Kidney (tissue), 13 donors: ENCODE measurements at regions not wholly inside any gene's neighbourhood (a gene's known extent, or its start where the extent isn't known, plus 50 kb on each side); places are given as distances from the start of the nearest gene placed in this dataset.

Experiments used
- DNase-seq, 5 donors: peaks; one replicate each; pipeline ENCODE4 v3.0.0-alpha.2; 2013 to 2020
- FAIRE-seq: peaks from 2 replicates; lab custom pipeline; 2012; peaks lifted over from hg19 to GRCh38; lab: Jason Lieb, UNC
- H3K27ac ChIP-seq, 2 donors: one replicate each; pipeline ENCODE4 v1.7.0; 2013; ENCODE audit warnings: low read depth in 2 of 2, low read length in 2 of 2, inconsistent platforms in 1 of 2
- H3K27me3 ChIP-seq: one replicate; pipeline ENCODE4 v1.7.1; 2013; ENCODE audit warnings: low read length, inconsistent platforms; ENCODE audit not compliant: control insufficient read depth, insufficient read depth
- H3K36me3 ChIP-seq, 3 donors: one replicate each; pipeline versions ENCODE4 v1.7.0 to v1.7.1; 2013; ENCODE audit warnings: low read length in 3 of 3, control low read depth in 1 of 3, inconsistent platforms in 1 of 3; ENCODE audit not compliant: insufficient read depth in 3 of 3, control insufficient read depth in 2 of 3
- H3K4me1 ChIP-seq, 3 donors: one replicate each; pipeline versions ENCODE4 v1.7.0 to v1.7.1; 2013; ENCODE audit warnings: low read length in 3 of 3, inconsistent platforms in 1 of 3, low read depth in 1 of 3; ENCODE audit not compliant: control insufficient read depth in 2 of 3, insufficient read depth in 2 of 3
- H3K4me3 ChIP-seq, 3 donors: one replicate each; pipeline versions ENCODE4 v1.7.0 to v1.8.1; 2013; ENCODE audit warnings: low read length in 3 of 3, control low read depth in 1 of 3, inconsistent platforms in 1 of 3
- H3K9ac ChIP-seq, 3 donors: one replicate each; pipeline versions ENCODE4 v1.7.0 to v1.7.1; 2013; ENCODE audit warnings: low read length in 3 of 3, control low read depth in 1 of 3, inconsistent platforms in 1 of 3
- H3K9me3 ChIP-seq, 3 donors: one replicate each; pipeline versions ENCODE4 v1.7.0 to v1.7.1; 2013; ENCODE audit warnings: low read length in 3 of 3, control low read depth in 1 of 3, inconsistent platforms in 1 of 3; ENCODE audit not compliant: control insufficient read depth in 2 of 3, insufficient read depth in 1 of 3
- intact Hi-C: fragments of 100-400 bp; cut with DNase I; formaldehyde crosslinking; loops from one replicate; pipeline ENCODE4 v1.11.1; 2022
- TF ChIP-seq, protein P1 (sequence below): IDR thresholded peaks from 3 replicates; pipeline ENCODE4 v1.5.1; 2012; ENCODE audit warnings: mild to moderate bottlenecking, moderate library complexity, borderline replicate concordance; ENCODE audit not compliant: insufficient read depth; ENCODE audit errors: extremely low read depth
- donor health status: control.
- donor health status: control.
- donor health status: control.
- donor health status: control.
- donor health status: control.
- donor health status: DM: yes; HTN: yes; CAD: no.
- donor health status: Normal renal cell carcinoma (clear cell type).

DNA sequence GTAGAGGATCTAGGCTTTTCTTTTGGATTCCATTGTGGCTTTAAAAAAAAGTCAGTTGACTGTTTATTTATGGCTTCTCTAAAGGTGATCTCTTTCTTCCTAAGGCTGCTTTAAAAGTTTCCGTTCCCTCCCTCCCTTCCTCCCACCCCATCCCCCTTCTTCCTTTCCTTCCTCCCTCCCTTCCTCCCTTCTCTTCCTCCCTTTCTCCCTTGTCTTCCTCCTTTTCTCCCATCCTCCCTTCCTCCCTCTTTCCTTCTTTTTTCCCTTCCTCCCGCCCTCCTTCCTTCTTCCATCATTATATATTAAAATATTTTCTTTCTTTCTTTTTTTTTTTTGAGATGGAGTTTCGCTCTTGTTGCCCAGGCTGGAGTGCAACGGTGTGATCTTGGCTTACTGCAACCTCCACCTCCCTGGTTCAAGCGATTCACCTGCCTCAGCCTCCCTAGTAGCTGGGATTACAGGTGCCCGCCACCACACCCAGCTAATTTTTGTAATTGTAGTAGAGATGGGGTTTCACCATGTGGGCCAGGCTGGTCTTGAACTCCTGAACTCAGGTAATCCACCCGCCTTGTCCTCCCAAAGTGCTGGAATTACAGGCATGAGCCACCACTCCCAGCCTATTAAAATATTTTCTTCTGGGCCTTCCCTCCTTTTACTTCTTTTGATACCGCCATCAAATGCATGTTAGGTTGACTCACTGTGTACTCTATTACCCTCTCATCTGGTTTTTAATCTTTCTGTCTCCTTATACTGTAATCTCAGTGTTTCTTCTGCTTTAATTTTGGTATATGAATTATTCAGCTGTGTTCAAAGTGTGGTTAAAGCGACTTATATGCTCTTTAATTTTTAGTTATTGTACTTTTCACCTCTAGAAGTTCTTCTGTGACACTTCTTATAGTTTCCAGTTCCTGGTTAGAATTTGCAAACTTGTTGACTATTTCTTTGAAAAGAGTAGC, 59.2 kb upstream of the ATP5PO start:
- TF ChIP-seq, protein P1, sequence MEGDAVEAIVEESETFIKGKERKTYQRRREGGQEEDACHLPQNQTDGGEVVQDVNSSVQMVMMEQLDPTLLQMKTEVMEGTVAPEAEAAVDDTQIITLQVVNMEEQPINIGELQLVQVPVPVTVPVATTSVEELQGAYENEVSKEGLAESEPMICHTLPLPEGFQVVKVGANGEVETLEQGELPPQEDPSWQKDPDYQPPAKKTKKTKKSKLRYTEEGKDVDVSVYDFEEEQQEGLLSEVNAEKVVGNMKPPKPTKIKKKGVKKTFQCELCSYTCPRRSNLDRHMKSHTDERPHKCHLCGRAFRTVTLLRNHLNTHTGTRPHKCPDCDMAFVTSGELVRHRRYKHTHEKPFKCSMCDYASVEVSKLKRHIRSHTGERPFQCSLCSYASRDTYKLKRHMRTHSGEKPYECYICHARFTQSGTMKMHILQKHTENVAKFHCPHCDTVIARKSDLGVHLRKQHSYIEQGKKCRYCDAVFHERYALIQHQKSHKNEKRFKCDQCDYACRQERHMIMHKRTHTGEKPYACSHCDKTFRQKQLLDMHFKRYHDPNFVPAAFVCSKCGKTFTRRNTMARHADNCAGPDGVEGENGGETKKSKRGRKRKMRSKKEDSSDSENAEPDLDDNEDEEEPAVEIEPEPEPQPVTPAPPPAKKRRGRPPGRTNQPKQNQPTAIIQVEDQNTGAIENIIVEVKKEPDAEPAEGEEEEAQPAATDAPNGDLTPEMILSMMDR, result no peak
- DNase-seq (no peak), FAIRE-seq (no peak)
- peaks cover 6 to 8% (median 7%) of the 10 kb centered on the region in 3 donors for H3K4me1 ChIP-seq
- H3K27ac ChIP-seq, result no peak overlapping the region
- no peaks in the 10 kb centered on the region for H3K9me3 ChIP-seq
- no peak overlapping the region for H3K9ac ChIP-seq
- intact Hi-C loops, result no loop called here
- H3K4me3 ChIP-seq, result no peak overlapping the region
- H3K36me3 ChIP-seq, result no peaks in the 10 kb centered on the region
- H3K27me3 ChIP-seq, result no peaks in the 10 kb centered on the region

- intact Hi-C loops, result no loop called here
- no peak overlapping the region for H3K4me3 ChIP-seq
- no peaks in the 10 kb centered on the region for H3K9me3 ChIP-seq
- H3K36me3 ChIP-seq, result no peaks in the 10 kb centered on the region
- H3K9ac ChIP-seq, result no peak overlapping the region
- no peaks in the 10 kb centered on the region for H3K27me3 ChIP-seq
- DNase-seq (no peak), FAIRE-seq (no peak)
- TF ChIP-seq, protein P1, result no peak
- H3K4me1 ChIP-seq, result peaks cover 8 to 22% (median 15%) of the 10 kb centered on the region in 3 donors
- H3K27ac ChIP-seq, result no peak overlapping the region
These were observed 57.7 kb upstream of the ATP5PO start for GRCh38 chr21:33973268-33973667.

- Histone ChIP-seq H3K27ac (no peak overlapping the region), H3K9me3 (no peaks in the 10 kb centered on the region), H3K36me3 (no peaks in the 10 kb centered on the region), H3K4me3 (no peak overlapping the region), H3K9ac (no peak overlapping the region), H3K4me1 (peaks cover 11 to 26% (median 17%) of the 10 kb centered on the region in 3 donors), H3K27me3 (no peaks in the 10 kb centered on the region)
- FAIRE-seq, result no peak
- no peak for DNase-seq
- TF ChIP-seq, protein P1, result no peak
- intact Hi-C loops, result no loop called here
These were observed 56.9 kb upstream of the ATP5PO start for GRCh38 chr21:33972539-33972938.
